ENCODE measurements at regions not wholly inside any gene's neighbourhood (a gene's known extent, or its start where the extent isn't known, plus 50 kb on each side); places are given as distances from the start of the nearest gene placed in this dataset.
A peak's percentile ranks its signal among the peaks of the same experiment; 100 is the strongest.
"Not testable (repeated sequence)": the region's sequence is repeated elsewhere in the genome, so short reads cannot be mapped to it uniquely, and the experiment has no call there.

DNA sequence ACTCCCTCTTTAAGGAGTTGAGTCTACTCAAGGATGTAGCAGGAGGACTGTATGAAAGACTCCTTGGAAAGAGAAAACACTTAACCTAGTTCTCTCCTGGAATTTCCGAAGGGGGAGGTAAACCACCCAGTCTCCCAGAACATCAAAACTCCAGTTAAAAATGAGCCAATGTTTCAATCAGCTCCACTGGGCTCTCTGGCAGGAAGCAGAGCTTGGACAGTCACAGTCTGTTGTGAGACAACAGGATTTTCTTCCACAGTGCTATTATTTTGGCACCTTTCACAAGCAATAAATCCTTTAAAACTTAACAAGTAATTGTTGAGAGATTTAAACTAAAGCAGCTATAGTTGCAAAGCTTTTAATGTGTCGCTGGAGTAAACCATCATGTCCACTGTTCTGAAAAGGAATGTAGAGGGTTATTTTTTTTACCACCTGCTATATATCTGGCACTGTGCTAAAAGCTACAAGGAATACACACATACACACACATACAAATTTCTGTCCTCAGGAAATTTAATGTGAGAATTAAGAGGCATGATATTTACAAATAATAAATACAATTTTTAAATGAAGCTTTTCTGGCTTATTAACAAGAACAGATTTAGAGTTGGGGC lies 229.2 kb upstream of the INTU start:
- no peak for DNase-seq
- WGBS, 4 donors: 39 to 62% (median 55%) methylated on average over 2 of the region's 2 CpGs
- no peak overlapping the region for H3K27ac ChIP-seq
- H3K9me3 ChIP-seq (replicated peaks in 1 of 3): no peaks in the 10 kb centered on the region
- H3K27me3 ChIP-seq: no peaks in the 10 kb centered on the region
- H3K4me1 ChIP-seq (replicated peaks in 1 of 2): no peaks in the 10 kb centered on the region
- intact Hi-C loops (cut with DNase I): loop anchor here in 1 of 2 donors (5.0 kb wide), 1 partner anchor 216 kb away; no protein-coding TSS in a partner anchor
- no peak overlapping the region for H3K4me3 ChIP-seq
- H3K36me3 ChIP-seq (replicated peaks in 1 of 2): no peaks in the 10 kb centered on the region
- TF ChIP-seq POLR2A (IDR thresholded peaks at IDR 0.05): no peak
- no peak for TF ChIP-seq CTCF (IDR thresholded peaks at IDR 0.05)

GRCh38 chr4:127406187-127406586 lies 226.6 kb upstream of the INTU start:
- Histone ChIP-seq H3K27me3 (no peaks in the 10 kb centered on the region), H3K9me3 (replicated peaks in 1 of 3) (no peaks in the 10 kb centered on the region), H3K4me1 (replicated peaks in 1 of 2) (no peaks in the 10 kb centered on the region), H3K27ac (no peak overlapping the region), H3K4me3 (no peak overlapping the region), H3K36me3 (replicated peaks in 1 of 2) (no peaks in the 10 kb centered on the region)
- WGBS, 4 donors: 38 to 56% (median 47%) methylated on average over 1 of the region's 1 CpG
- intact Hi-C loops (cut with DNase I): no loop called here
- TF ChIP-seq POLR2A (IDR thresholded peaks at IDR 0.05) (no peak), CTCF (IDR thresholded peaks at IDR 0.05) (no peak)
- no peak for DNase-seq

- H3K27me3 ChIP-seq; DNase-seq; intact Hi-C loops (cut with DNase I); H3K27ac ChIP-seq; H3K4me3 ChIP-seq; H3K9me3 ChIP-seq (replicated peaks in 1 of 3); H3K36me3 ChIP-seq (replicated peaks in 1 of 2); H3K4me1 ChIP-seq (replicated peaks in 1 of 2): not testable (repeated sequence)
- 70 to 88% (median 84%) methylated on average over 9 of the region's 9 CpGs for WGBS, 4 donors
These were observed 225.2 kb upstream of the INTU start for GRCh38 chr4:127407572-127407971.

GRCh38 chr4:127410201-127410600 lies 222.6 kb upstream of the INTU start:
- no peak overlapping the region for H3K27ac ChIP-seq
- no peak for TF ChIP-seq POLR2A (IDR thresholded peaks at IDR 0.05)
- TF ChIP-seq CTCF (IDR thresholded peaks at IDR 0.05): no peak
- intact Hi-C loops (cut with DNase I): no loop called here

DNA sequence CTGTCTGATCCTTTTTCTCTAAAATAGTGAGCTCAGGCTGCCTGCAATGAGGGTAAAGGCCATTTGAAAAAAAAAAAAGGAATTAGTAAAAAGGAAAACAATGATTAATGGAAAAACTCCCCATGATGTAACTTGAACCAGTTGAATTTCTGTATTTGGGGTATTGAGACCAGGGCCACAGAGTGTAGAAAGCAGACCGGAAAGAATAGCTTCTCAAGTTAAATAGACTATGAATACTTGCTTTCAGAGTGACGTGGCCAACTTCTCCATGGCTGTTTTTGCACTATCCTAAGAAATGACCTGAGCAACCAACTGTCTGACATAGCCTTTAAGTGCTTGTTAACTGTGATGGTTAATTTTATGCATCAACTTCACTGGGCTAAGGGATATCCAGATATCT lies 222.1 kb upstream of the INTU start:
- WGBS, 4 donors: 43 to 81% (median 55%) methylated on average over 2 of the region's 2 CpGs
- intact Hi-C loops (cut with DNase I): no loop called here

More at GRCh38 chr4:127410201-127410600, 222.6 kb upstream of the INTU start:
- Histone ChIP-seq H3K4me1 (replicated peaks in 1 of 2) (no peaks in the 10 kb centered on the region), H3K4me3 (no peak overlapping the region), H3K36me3 (replicated peaks in 1 of 2) (no peaks in the 10 kb centered on the region), H3K27me3 (no peaks in the 10 kb centered on the region), H3K9me3 (replicated peaks in 1 of 3) (no peaks in the 10 kb centered on the region)
- peak in 5 of 7 donors; percentile 15 to 55 (median 29) for DNase-seq
- WGBS, 4 donors: 57 to 77% (median 72%) methylated on average over 3 of the region's 3 CpGs

More for the DNA sequence above, 222.1 kb upstream of the INTU start:
- no peaks in the 10 kb centered on the region for H3K4me1 ChIP-seq (replicated peaks in 1 of 2)
- no peak overlapping the region for H3K27ac ChIP-seq
- DNase-seq: no peak
- no peak for TF ChIP-seq POLR2A (IDR thresholded peaks at IDR 0.05)
- no peak for TF ChIP-seq CTCF (IDR thresholded peaks at IDR 0.05)
- no peak overlapping the region for H3K4me3 ChIP-seq
- H3K27me3 ChIP-seq: no peaks in the 10 kb centered on the region
- H3K9me3 ChIP-seq (replicated peaks in 1 of 3): no peaks in the 10 kb centered on the region
- no peaks in the 10 kb centered on the region for H3K36me3 ChIP-seq (replicated peaks in 1 of 2)
